ENCODE measurements at regions not wholly inside any gene's neighbourhood (a gene's known extent, or its start where the extent isn't known, plus 50 kb on each side); places are given as distances from the start of the nearest gene placed in this dataset.

GRCh38 chr20:50308513-50309279 lies 118.1 kb downstream of the CEBPB start:
- ChIA-PET POLR2A (no interaction called here), CTCF (interaction anchor here (1.1 kb wide), 1 partner anchor 24 kb away, joined by 3 read pairs; no protein-coding TSS in a partner anchor)

GRCh38 chr20:50309280-50309763 lies 118.7 kb downstream of the CEBPB start:
- ChIA-PET CTCF (interaction anchor here (0.6 to 1.1 kb wide), 2 partner anchors 25 to 129 kb away, joined by 3 read pairs; no protein-coding TSS in a partner anchor), POLR2A (no interaction called here)

- POLR2A ChIA-PET: no interaction called here
- CTCF ChIA-PET: interaction anchor here (0.6 to 1.1 kb wide), 2 partner anchors 25 to 128 kb away, joined by 3 read pairs; no protein-coding TSS in a partner anchor
Measured at GRCh38 chr20:50309764-50310672, 119.4 kb downstream of the CEBPB start.

DNA sequence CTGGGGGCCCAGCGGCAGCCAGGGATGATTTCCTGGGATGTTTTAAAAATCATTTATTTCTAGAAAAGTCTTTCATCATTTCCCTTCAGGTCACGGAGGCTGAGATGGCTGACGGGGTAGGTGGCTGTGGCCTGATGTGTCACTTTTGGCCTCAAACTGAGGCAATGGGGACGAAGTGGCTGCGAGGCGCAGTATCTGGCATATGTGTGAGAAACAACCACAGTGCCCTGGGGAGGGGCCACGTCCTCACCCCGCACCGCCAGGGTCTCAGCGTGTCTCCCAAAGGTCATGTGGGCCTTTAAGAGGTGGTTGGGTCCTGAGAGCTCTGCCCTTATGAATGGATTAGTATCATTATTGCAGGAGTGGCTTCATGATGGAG lies 120.0 kb downstream of the CEBPB start:
- CTCF ChIA-PET: no interaction called here
- POLR2A ChIA-PET: no interaction called here

- CTCF ChIA-PET: no interaction called here
- POLR2A ChIA-PET: no interaction called here
Measured at GRCh38 chr20:50311308-50312001, 120.8 kb downstream of the CEBPB start.

GRCh38 chr20:50312002-50312681 lies 121.5 kb downstream of the CEBPB start:
- POLR2A ChIA-PET: no interaction called here

DNA sequence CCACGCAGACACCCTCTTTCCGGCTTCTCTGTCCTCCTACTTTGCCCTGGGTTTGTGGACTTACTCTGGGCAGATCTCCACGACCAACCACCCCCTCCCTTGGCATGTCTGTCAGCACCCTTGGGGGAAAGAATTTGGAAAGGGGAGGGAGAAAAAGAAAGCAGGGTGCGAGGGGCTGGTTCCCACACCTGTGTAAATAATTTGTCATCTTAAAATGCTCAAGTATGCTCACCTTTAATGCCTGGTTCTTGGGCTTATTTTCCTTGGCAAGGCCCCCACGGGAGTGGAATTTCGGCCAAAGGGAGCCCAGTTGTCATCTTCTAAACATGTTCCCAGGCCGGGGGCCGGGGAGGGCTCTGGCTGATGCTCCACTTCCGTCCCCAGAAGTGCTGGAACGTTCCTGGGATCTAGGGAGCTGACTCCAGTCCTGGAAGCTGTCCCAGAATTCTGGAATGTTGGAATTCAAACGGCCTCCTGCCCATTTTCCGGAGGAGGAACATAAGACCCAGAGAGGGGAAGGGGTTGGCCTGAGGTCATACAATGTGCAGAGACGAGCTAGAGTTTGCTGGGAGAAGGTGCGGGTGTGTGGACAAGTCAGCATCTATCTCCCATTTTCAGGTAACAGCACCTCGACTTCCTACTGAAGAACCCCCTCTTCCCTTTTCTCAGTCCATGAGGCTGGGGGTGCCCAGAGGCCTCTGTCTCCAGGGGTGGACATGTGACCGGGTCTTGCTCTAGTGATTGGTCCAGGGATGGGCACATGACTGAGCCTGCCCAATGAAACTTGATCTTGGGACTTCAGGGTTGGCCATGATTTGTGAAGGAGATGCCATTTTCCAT lies 122.3 kb downstream of the CEBPB start:
- CTCF ChIA-PET: no interaction called here
- POLR2A ChIA-PET: no interaction called here

More at GRCh38 chr20:50312002-50312681, 121.5 kb downstream of the CEBPB start:
- CTCF ChIA-PET: no interaction called here

DNA sequence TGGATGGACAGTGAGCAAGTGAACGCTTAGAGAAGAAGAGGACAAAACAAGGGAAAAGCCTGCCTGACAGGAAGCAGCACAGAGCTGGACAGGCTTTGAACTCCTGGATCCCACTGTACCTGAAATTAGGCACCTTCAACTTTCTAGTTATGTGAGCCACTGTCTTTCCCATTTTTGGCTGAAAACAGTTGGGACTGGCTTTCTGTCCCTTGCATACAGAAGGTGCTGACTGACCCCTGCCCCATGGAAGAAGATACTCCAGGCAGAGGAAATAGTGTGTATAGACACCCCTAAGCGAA lies 122.8 kb downstream of the CEBPB start:
- POLR2A ChIA-PET: no interaction called here
- CTCF ChIA-PET: interaction anchor here (1.4 kb wide), 1 partner anchor 28 kb away, joined by 3 read pairs; no protein-coding TSS in a partner anchor

- ChIA-PET POLR2A (no interaction called here), CTCF (interaction anchor here (1.4 kb wide), 1 partner anchor 29 kb away, joined by 3 read pairs; no protein-coding TSS in a partner anchor)
Measured at GRCh38 chr20:50313827-50314677, 123.4 kb downstream of the CEBPB start.

- ChIA-PET POLR2A (no interaction called here), CTCF (interaction anchor here (1.0 to 1.4 kb wide), 2 partner anchors 29 to 150 kb away, joined by 3 read pairs; no protein-coding TSS in a partner anchor)
Measured at GRCh38 chr20:50314678-50315335, 124.2 kb downstream of the CEBPB start.

- ChIA-PET POLR2A (no interaction called here), CTCF (interaction anchor here (1.0 kb wide), 1 partner anchor 149 kb away, joined by 3 read pairs; no protein-coding TSS in a partner anchor)
Measured at GRCh38 chr20:50315586-50316551, 125.2 kb downstream of the CEBPB start.

DNA sequence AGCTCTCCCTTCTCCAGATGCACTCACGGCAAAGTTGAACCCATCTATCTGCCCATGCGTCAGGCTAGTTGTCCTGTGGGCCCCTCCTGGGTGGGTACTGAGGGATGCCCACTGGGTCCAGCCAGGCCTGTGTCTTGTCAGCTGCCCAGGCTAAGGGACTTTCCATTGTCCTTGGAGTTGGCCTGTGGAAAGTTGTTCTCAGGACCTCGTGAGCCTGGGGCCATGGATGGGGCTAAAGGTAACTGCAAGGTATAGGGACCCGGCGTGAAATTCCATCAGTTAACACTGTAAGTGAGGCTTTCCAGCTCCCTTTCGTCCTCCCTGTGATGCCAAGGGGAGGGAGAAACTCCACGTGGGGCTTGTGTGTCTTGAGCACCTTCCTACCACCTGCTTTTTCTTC lies 126.5 kb downstream of the CEBPB start:
- ChIA-PET POLR2A (interaction anchor here (0.6 kb wide), 1 partner anchor 278 kb away, joined by 3 read pairs; no protein-coding TSS in a partner anchor), CTCF (interaction anchor here (0.8 kb wide), 1 partner anchor 9 kb away, joined by 3 read pairs; no protein-coding TSS in a partner anchor)

DNA sequence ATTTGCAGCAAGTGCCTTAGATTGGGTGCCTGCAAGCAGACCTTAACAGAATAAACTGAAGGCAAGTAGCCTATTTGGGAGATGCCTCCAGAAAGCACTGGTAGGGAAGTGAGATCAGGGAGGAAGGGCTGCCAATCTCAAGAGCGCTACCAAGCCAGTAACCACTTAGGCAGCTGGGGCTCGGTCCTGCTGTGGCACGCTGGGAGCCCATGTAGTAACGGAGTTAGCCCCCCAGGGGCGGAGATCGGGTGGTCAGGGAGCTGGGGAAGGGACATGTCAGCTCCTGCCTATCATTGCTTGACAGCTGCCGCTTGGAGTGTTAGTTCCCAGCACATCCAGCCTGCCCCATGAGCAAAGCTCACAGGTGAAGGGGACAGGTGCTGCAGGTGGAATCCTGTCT lies 127.0 kb downstream of the CEBPB start:
- CTCF ChIA-PET: interaction anchor here (0.8 kb wide), 1 partner anchor 9 kb away, joined by 3 read pairs; no protein-coding TSS in a partner anchor
- POLR2A ChIA-PET: no interaction called here

DNA sequence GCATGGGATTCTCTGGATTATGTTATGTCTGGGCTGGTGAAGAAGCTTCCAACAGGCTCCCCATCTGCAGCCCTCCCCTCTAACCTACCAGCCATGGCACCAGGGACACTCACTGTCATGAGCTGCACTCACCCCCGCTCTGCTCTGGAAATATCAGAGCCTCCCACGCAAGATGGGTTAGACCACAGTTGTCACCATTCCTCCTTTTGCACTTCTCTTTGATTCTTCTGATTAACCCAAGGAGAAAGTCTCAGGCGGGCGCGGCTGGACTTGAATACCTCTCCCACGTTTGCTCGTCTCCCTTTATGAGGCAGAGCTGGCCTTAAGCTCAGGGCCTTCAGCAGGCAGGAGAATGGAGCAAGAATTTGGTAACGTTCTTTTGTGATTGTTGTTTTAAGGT lies 128.1 kb downstream of the CEBPB start:
- POLR2A ChIA-PET: no interaction called here
- CTCF ChIA-PET: no interaction called here

- CTCF ChIA-PET: no interaction called here
- POLR2A ChIA-PET: no interaction called here
Measured at GRCh38 chr20:50320005-50320900, 129.6 kb downstream of the CEBPB start.
